ENCODE measurements at regions not wholly inside any gene's neighbourhood (a gene's known extent, or its start where the extent isn't known, plus 50 kb on each side); places are given as distances from the start of the nearest gene placed in this dataset.

DNA sequence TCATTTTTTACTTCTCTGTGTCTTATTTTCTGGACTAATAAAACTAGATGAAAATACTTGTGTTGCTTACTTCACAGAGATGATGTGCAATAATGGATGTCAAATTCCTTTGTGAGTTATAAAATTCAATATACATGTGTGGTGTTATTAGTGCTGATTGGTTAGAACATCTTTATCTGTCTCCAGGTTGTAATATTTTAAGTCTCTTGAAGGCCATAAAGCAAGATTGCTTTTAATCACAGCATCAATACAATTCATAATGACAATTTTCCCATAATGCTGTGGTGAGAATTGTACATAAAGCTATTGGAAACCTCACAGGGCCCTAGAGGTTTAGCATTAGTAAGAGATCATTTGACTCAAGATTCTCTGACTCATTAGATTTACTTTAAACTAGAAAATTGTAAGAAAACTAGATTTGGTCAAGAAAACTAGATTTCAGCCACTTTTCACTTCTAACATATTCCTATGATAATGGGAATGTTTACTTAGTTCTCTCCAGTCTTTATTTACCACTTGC, 963.7 kb downstream of the REEP3 start:
- no peak for DNase-seq

DNA sequence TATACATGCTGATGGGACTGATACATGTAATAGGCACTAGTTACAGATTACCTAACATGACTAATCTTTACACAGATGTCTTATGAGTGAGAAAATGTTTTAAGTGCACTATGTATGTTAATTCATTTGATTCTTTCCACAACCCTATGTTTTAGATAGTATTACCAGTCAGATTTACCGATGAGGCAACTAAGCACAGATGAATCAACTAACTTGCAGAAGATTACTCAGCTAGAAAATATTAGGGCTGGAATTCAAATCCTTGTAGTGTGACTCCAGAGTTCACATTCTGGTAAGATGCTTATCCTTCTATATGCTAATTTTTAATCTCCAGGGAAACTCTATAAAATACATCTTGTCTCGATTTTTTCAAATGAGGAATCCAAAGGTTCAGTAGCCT, 964.9 kb downstream of the REEP3 start:
- DNase-seq: no peak

DNA sequence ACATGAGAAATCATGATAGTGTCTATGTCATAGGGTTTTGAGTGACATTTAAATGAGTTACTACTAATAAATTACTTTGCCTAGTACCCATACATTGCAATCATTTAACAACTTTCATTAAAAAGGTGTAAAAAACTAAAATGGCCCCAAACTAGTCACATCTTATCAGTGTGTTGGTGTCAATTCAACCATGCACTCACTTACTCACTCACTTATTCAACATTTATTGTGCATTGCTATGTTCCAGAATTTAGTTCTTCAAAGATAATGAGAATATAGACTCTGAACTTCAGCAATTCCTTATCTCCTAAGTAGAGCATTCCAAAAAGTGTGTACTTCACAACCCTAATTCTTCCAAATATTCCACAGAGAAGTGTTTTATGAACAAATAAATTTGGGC, 965.7 kb downstream of the REEP3 start:
- no peak for DNase-seq

DNA sequence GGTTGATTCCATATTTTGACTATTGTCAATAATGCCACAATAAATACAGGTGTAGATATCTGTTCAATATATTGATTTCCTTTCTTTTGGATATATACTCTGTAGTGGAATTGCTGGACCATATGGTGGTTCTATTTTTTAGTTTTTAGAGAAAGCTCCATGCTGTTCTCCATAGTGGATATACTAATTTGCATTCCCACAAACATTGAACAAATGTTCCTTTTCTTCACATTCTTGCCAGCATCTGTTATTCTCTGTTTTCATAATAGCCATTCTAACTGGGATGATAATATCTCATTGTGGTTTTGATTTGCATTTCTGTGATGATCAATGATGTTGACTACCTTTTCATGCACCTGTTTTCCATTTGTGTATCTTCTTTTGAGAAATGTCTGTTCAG, 973.7 kb downstream of the REEP3 start:
- DNase-seq: no peak

DNA sequence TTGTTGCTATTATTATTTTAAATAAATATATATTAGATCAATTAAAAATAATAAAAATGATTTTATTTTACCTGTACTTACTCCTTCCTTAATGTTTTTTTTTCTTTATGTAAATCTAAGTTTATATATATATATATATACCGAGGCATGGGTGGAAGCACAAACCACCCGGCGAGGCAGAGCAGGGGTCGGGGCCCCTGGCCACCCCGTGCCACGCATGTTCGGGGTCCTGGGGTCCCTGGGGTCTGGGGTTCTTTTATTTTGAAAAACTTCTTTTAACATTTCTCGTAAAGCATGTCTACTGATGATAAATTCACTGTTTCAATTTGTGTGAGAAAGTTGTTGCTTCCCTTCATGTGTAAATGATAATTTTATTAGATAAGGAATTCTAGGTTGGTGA, 976.1 kb downstream of the REEP3 start:
- DNase-seq: no peak

DNA sequence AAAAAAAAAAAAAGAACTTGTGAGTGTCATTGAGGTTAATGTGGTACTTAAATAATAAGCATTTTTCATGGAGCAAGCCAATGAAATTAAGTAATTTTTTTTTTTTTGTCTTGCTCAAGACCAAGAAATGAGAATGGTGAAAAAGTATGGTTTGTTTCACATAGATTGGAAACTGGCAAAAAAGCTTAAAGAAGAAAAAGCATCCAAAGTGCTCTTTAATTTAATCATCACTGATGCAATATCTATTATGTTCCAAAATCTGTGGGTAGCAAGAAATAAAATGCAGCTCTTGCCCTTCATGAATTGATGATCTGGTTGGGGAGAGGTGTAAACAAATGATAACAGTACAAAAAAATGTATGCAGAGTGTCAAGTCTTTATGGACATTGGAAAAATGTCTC, 980.6 kb downstream of the REEP3 start:
- DNase-seq: no peak

DNA sequence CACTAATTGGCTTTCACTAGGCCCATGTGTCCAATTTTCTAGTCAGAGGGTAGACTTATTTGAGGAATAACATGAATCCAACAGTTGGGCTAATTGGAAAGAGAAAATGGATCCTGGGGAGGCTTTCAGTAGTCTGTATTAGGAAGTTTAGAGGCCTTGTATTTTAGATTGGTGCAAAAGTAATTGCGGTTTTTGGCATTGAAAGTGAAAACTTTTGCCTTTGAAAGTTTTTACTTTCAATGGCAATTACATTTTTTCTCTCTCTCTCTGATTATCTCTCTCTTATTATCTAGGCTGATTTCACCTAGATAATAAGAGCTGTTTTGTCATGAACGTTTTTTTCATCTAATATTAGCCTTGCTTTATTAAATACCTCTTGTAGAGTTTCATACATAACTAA, 981.7 kb downstream of the REEP3 start:
- DNase-seq: no peak

DNA sequence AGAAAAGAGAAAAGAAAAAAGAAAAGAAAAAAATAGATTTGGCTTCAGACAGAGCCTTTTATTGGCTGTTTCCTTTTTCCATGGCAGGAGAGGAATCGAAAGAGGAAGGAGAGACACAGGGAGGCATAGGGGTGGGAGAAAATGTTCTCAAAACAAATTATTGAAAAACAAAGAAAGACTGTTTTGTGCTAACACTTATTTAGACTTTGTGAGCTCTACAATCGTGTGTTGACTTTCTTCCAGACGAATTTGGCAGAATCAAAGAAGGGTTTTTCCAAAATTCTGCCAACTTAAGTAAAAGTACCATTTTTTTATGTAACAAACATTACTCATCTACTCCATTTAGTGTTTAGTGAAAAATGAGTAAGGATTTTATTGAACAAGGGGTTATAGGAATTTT, 982.2 kb downstream of the REEP3 start:
- DNase-seq: peak in 3 of 58 donors; percentile 6 to 67 (median 58)

DNA sequence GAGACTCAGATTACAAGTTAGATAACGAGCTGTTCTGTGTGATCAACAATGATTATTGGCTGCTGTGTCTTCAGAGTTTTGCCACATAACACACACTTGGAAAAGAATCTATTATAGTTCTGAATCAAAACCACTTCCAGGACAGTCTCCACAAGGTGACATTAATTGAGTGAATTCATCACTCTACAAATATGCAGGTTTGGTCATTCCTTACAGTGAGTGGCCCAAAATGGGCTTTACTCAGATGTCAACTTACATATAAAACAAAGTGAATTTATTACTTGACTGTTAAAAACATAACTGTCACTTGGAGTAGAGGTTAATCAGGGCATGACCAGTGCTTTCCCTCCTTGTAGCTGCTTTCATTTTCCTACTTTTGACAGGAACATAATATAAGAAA, 984.3 kb downstream of the REEP3 start:
- no peak for DNase-seq

DNA sequence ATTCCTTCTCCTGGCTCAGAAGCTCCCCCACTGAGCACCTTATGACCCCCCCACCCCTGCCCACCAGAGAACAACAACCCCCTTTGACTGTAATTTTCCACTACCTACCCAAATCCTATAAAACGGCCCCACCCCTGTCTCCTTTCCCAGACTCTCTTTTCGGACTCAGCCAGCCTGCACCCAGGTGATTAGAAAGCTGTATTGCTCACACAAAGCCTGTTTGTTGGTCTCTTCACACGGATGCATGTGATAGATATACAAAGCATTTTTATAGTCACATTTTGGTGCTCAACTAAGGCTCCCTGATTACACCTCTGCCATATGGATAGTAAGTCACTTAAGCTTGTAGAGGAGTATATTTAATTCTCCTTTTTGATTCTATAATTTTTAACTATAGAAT, 985.8 kb downstream of the REEP3 start:
- no peak for DNase-seq

DNA sequence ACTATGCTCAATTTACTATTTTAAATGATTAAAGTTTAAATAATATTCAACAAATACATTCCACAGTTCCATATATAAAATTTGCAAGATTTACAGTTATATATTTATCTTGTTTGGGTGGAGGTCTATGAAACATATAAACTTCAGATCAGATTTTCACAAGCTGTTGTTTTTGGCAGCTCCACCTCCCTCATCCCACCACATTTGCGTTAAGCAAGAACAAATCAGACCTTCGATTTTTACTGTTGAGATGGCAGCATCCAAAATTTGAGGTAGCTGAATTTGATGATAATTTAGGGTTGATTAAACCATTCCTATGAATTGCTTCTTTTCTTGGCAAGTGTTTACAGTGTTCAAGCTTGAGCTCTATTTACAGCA, 986.4 kb downstream of the REEP3 start:
- DNase-seq: no peak

DNA sequence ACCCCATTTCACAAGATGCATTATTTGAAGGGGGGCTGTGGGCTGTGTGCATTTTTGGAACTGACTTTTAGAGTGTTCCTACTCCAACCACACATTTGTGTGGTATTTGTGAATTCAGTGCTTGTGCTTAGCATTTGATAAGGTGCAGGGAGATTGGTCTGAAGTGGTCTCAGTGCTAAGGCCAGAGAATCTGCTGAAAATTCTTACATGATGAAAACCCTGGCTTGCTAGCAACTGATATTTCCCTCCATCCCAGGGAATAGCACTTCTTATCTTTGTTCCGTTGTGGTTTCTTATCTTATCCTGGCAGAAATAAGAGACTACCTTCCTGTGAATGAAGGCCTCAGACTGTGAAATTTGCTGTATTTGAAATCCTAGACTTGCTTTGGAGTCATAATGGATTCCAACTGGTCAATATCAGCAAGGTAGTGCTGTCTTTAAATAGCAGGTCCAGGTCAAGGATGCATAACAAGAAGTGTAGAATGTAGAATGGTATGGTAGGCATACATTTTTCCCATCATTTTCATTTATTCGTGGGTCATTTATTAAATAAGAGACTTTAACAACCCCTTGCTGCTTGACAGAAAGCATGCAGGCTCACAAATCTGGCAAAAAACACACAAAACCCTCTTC, 986.9 kb downstream of the REEP3 start:
- peak in 1 of 58 donors; percentile 2 for DNase-seq

DNA sequence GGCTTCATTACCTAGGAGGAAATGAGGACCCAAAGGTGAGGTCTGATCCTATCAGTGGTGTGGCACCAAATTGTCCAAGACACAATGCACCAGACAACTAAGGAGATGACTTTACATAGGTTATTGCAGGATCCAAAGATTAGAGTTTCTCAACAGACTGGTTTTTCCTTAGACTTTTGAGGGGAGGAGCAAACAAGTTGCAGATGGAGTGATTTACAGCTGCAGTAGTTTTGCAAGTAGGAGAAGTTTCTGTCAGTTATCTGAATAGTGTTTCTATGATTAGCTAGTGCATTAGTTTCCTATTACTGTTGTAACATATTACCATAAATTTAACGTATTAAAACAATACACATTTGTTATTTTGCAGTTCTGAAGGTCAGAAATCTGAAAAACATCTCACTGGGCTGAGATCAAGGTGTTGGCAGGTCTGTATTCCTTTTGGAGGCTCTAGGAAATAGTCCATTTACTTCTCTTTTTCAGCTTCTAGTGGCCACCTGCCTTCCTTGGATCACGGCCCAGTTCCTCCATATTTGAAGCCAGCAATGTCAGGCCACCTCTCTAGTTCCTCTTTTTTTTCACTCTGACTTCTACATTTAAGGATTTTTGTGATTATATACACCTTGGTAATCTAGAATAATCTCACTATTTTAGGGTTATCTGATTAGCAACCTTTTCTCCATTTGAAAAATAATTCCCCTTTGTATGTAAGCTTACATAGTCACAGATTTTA, 994.9 kb downstream of the REEP3 start:
- DNase-seq: no peak

DNA sequence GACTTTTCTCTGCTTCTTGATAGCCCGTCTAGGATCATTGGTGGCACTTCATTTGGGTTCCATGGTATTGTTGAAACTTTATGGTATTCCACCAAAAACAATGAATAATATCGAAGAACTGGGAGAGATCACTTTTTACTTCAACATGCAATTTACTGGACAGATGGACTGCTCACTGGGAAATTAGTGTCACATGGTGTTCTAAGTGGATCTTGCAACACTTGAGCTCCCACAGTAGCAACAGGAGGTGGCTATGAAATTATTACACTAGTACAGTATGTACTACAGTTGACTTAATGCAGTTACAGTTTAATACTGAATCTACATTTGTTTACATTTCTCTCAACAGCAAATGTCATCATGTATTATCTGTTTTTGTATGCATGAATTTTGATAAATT, 997.3 kb downstream of the REEP3 start:
- no peak for DNase-seq

DNA sequence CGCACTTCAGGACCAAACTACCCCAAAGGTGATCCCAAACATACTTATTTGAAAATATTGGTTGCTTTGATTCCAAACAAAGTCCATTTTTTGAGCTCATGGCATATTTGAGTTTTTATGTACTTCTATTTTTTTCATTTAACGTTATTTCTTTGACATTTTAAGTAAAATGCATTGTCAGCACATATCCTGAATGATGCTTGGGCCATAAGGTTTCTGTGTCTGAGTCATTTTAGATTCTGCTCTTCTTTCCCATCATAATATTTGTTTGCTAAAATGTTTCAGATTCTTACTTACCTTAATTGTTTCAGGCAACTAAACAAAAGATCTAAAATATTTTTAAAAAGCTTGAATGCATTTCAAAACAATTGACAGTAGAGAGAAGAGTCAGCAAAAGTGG, 998.2 kb downstream of the REEP3 start:
- DNase-seq: no peak

DNA sequence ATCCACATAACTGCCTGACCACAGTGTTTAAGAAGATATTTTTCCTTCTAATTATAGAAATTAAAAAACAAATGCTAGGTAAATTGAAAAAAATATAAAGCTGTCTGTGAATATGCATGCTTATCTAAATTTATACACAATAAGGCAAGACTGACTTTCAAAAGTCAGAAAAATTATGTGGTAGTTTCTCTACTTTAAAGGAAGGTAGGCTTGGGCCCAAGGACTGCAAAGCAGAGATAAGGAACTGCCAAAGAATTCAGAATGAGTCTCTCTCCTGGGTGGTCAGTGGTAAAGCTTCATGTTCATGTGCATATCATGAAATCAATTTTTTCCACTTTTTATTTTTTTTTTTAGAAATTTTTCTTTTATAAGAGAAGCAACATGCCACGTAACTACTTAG, 998.6 kb downstream of the REEP3 start:
- no peak for DNase-seq

DNA sequence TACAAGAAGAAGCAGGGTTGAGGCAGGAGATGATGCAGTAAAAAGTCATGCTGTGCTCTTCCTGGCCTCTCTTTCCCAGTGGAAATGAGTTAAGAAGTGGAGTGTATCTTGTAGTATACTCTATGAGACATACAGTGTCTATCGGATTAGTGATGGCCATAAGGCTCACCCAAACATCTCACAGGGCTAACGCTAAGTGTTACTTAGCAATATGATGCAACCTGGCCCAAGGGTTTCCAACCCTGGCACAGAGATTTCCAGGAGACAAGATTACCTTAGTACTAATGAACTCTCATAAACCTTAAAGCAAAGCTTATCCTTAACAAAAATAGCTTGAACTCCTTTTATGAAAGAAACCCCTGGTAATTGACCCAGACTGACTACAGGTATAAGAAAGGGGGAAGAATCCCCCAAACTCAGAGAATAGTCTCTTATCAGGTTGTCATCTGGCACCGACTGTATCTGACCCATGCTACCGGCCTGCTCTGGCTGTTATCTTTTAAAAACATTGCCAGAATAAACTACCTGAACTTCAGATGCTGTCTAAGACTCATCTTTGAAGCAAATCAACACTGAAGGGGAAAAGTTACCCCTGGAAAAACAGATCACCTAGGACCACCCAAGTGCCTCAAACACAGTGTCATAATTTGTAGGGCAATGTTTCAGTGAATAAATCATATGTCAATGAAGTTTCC, 1002.0 kb downstream of the REEP3 start:
- DNase-seq: no peak

DNA sequence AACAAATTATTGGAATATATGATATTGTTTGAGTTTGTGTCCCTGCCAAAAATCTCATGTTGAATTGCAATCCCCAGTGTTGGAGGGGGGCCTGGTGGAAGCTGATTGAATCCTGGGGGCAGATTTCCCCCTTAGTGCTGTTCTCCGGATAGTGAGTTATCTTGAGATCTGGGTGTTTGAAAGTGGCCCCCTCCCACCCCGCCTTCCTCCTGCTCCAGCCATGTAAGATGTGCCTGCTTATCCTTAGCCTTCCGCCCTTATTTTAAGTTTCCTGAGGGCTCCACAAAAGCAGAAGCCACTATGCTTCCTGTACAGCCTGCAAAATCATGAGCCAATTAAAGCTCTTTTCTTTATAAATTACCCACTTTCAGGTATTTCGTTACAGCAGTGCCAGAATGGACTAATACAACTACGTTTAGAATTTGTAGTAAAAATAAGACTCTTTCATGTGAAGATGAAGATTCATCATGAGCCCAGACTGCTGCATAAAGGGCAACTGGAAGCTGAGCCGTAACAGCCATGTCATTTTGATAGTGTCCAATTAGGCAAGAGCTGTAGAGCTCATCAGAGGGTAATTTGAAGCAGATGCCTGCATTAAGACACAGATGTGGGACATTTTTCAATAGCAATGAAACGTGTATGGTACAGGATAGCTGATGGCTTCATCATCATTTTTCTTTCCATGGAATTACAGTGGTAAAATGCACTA, 1007.2 kb downstream of the REEP3 start:
- DNase-seq: no peak

DNA sequence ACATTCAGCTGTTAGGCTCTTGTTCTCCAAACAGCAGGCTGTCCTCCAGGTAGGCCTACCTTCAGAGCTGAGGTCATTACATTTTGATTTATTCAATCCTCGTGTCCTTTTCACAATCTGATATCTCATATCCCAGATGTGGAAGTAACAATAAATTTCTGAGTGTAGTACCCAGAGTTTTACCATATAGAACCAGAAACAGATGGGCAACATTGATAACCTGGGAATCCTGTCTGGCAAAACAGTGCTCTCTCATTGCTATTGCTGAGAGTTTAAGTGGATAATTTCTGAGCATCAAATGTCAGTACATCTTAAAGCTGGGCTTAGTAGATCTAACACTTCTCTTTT, 1007.8 kb downstream of the REEP3 start:
- DNase-seq: no peak

DNA sequence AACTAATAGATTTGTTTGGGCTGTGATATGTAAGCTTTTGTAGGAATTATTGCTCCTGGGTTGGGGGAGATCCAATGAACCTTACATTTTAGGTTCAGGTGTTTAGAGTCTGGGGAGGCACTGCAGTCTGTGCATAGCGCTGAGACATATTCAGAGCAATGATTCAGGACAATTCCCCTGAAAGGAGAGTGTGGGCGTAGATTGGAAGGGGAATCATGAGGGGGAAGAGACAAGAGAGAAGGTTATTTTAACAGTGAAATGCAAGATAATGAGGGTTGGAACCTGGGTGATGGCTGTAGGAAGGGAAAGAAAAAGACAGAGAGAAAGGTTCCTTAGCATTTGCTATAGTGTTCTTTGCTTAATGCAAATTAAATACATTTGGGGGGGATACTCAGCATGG, 1013.4 kb downstream of the REEP3 start:
- DNase-seq: peak in 1 of 58 donors; percentile 6

DNA sequence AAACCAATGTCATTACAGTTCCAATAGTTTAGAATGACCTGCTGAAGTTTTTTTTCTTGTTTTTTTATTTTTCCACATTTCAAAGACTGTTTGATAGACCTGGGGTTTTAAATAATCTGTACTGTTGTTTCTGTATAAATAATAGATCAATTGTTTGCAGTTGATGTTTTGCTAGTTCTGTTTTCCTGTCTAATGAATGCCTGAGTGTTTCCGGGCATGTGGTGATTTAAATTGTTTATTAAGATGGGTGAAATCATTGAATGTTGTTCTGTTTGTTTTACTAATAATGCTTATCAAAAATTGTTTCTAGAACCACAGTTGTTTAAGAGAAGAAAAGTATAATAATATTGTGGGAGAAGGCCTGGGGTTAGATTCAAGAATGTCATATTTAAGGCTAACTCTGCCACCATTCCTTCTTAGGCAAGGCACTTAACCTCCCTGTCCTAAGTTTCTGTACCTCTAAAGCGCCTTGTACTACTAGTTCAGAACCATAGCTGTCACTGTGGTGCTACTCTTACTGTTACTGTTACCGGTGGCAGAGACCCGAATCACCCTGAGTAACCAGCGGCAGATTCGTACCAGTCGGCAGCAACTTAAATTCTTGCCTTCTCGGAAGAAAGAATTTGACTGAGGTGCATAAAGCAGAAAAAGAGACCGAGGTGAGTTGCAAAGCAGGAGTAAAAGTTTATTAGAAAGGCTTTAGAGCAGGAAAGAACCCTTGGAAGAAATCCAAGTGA, 1014.1 kb downstream of the REEP3 start:
- DNase-seq: peak in 1 of 58 donors; percentile 18

Measured in anterior cingulate cortex (tissue), 58 donors.